ENCODE measurements at regions not wholly inside any gene's neighbourhood (a gene's known extent, or its start where the extent isn't known, plus 50 kb on each side); places are given as distances from the start of the nearest gene placed in this dataset.

DNA sequence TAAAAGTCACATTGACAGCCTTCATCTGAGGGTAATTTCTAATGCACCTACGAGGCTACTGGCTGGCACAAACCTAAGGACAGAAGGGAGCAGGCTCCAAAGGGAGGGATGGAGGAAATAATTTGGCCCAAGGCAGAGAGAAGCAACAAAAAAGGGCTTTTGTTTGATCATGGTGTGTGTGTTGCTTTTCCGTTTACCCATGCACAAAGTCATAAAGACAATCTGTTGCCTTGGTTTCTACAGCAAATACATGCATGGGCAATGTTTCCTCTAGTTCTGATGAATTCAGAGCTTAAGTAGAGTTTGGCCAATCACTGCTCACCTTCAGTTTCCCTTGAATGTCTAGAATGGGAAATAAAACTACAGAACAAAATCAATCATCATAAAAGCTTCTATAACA, 262.5 kb upstream of the CAND1 start:
- Histone ChIP-seq H3K36me3 (ENCODE audit: insufficient read depth, low read length) (no peaks in the 10 kb centered on the region), H3K4me3 (ENCODE audit: low read length) (no peak overlapping the region), H3K9me3 (ENCODE audit: control insufficient read depth in 1 of 2, insufficient read depth in 1 of 2, low read length in 2 of 2) (no peaks in the 10 kb centered on the region), H3K4me1 (ENCODE audit: insufficient read depth, low read length) (no peaks in the 10 kb centered on the region), H3K27me3 (ENCODE audit: control insufficient read depth in 1 of 2, insufficient read depth in 2 of 2, low read length in 2 of 2) (no peaks in the 10 kb centered on the region), H3K27ac (ENCODE audit: low read depth in 1 of 2, low read length in 2 of 2) (no peak overlapping the region)
- Mint-ChIP-seq H3K4me1 (ENCODE audit: low read depth) (peaks cover 5% of the 10 kb centered on the region), H3K27me3 (no peaks in the 10 kb centered on the region), H3K9me3 (no peaks in the 10 kb centered on the region), H3K36me3 (ENCODE audit: low read depth) (no peaks in the 10 kb centered on the region), H3K4me3 (no peak overlapping the region), H3K27ac (no peak overlapping the region)
- ChIA-PET POLR2A (no interaction called here), CTCF (no interaction called here)
- no peak for ATAC-seq (ENCODE audit: poor library complexity)
- DNase-seq: no peak
- TF ChIP-seq, protein P1, sequence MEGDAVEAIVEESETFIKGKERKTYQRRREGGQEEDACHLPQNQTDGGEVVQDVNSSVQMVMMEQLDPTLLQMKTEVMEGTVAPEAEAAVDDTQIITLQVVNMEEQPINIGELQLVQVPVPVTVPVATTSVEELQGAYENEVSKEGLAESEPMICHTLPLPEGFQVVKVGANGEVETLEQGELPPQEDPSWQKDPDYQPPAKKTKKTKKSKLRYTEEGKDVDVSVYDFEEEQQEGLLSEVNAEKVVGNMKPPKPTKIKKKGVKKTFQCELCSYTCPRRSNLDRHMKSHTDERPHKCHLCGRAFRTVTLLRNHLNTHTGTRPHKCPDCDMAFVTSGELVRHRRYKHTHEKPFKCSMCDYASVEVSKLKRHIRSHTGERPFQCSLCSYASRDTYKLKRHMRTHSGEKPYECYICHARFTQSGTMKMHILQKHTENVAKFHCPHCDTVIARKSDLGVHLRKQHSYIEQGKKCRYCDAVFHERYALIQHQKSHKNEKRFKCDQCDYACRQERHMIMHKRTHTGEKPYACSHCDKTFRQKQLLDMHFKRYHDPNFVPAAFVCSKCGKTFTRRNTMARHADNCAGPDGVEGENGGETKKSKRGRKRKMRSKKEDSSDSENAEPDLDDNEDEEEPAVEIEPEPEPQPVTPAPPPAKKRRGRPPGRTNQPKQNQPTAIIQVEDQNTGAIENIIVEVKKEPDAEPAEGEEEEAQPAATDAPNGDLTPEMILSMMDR (IDR thresholded peaks at IDR 0.05): no peak
- intact Hi-C loops (cut with DNase I, micrococcal nuclease): no loop called here

DNA sequence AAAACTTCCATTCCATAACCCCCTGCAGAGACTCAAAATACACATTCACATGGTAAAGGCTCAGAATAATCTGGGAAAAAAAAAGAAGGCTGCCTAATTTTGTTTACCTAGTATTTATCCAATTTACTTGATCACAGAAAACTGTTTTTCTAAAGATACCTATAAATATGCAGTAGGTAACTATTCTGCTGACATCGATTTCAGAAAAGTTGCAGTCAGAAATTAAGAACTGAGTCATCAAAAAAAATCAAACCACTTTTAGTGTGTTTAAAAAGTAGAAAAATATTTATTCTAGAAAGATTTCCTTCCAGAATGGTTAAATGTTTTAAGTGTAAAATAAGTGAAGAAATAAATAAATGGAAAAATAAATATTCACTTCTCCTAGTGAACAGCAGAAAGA, 254.5 kb upstream of the CAND1 start:
- H3K9me3 Mint-ChIP-seq: no peaks in the 10 kb centered on the region
- Histone ChIP-seq H3K27me3 (ENCODE audit: control insufficient read depth in 1 of 2, insufficient read depth in 2 of 2, low read length in 2 of 2) (no peaks in the 10 kb centered on the region), H3K4me1 (ENCODE audit: insufficient read depth, low read length) (no peaks in the 10 kb centered on the region), H3K4me3 (ENCODE audit: low read length) (no peak overlapping the region), H3K9me3 (ENCODE audit: control insufficient read depth in 1 of 2, insufficient read depth in 1 of 2, low read length in 2 of 2) (no peaks in the 10 kb centered on the region), H3K27ac (ENCODE audit: low read depth in 1 of 2, low read length in 2 of 2) (no peak overlapping the region), H3K36me3 (ENCODE audit: insufficient read depth, low read length) (no peaks in the 10 kb centered on the region)
- no peaks in the 10 kb centered on the region for H3K27me3 Mint-ChIP-seq
- TF ChIP-seq, protein P1 (IDR thresholded peaks at IDR 0.05): no peak
- CTCF ChIA-PET: no interaction called here
- intact Hi-C loops (cut with DNase I, micrococcal nuclease): no loop called here
- POLR2A ChIA-PET: no interaction called here
- ATAC-seq (ENCODE audit: poor library complexity) (no peak), DNase-seq (no peak)
- no peaks in the 10 kb centered on the region for H3K36me3 Mint-ChIP-seq (ENCODE audit: low read depth)
- H3K27ac Mint-ChIP-seq: no peak overlapping the region
- H3K4me3 Mint-ChIP-seq: no peak overlapping the region
- peaks cover 5% of the 10 kb centered on the region for H3K4me1 Mint-ChIP-seq (ENCODE audit: low read depth)

DNA sequence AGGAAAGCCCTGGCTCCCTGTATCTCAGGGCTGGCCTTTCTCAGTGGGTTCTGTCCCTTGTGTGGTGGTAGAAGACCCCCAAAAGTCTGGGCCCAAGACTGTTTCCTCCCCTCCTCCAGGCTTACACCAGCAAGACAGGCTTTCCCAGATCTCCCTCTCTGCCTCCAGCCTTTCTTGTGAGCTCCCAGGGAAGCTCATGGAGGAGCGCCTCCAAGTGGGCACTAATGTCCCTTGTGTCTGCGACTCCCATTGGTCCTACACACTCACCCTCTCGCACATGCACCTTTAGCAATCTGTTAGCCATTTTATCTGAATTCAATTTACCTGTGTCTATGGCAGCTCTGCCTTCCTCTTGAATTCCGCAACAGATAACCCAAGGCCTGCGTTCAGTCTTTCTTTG, 251.1 kb upstream of the CAND1 start:
- Histone ChIP-seq H3K4me3 (ENCODE audit: low read length) (no peak overlapping the region), H3K27me3 (ENCODE audit: control insufficient read depth in 1 of 2, insufficient read depth in 2 of 2, low read length in 2 of 2) (no peaks in the 10 kb centered on the region), H3K9me3 (ENCODE audit: control insufficient read depth in 1 of 2, insufficient read depth in 1 of 2, low read length in 2 of 2) (no peaks in the 10 kb centered on the region), H3K27ac (ENCODE audit: low read depth in 1 of 2, low read length in 2 of 2) (no peak overlapping the region), H3K4me1 (ENCODE audit: insufficient read depth, low read length) (no peaks in the 10 kb centered on the region), H3K36me3 (ENCODE audit: insufficient read depth, low read length) (no peaks in the 10 kb centered on the region)
- Mint-ChIP-seq H3K9me3 (no peaks in the 10 kb centered on the region), H3K27ac (no peak overlapping the region), H3K4me3 (no peak overlapping the region), H3K27me3 (no peaks in the 10 kb centered on the region), H3K4me1 (ENCODE audit: low read depth) (peaks cover 5% of the 10 kb centered on the region), H3K36me3 (ENCODE audit: low read depth) (no peaks in the 10 kb centered on the region)
- DNase-seq: no peak
- ATAC-seq (ENCODE audit: poor library complexity): no peak
- intact Hi-C loops (cut with DNase I, micrococcal nuclease): no loop called here
- POLR2A ChIA-PET: no interaction called here
- CTCF ChIA-PET: no interaction called here
- TF ChIP-seq, protein P1 (IDR thresholded peaks at IDR 0.05): no peak
